ENCODE measurements at regions not wholly inside any gene's neighbourhood (a gene's known extent, or its start where the extent isn't known, plus 50 kb on each side); places are given as distances from the start of the nearest gene placed in this dataset.

- DNase-seq: no peak
These were observed 75.3 kb upstream of the TNRC6C start for GRCh38 chr17:77883213-77883650.

DNA sequence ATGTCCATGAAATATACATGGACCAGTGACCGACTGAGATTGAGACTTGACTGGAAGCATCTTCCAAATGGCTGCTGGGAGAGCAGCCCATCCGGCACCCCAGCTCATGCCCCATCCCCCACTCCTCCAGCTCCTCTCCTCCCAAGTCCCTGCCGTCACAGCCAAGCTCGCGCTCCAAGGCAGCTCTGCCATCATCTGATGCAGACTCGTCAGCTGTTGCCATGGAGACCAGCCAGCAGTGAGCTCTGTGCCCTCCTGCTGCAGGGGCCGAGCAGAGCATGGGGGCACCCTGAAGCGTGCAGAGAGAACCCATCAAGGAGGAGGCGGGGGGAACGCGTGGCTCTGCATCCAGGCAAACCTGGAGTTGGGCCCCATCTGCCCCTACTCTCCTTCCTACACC is 74.5 kb upstream of the TNRC6C start:
- no peak for DNase-seq

GRCh38 chr17:77884967-77885641 is 73.4 kb upstream of the TNRC6C start:
- no peak for DNase-seq

GRCh38 chr17:77885678-77886386 is 72.7 kb upstream of the TNRC6C start:
- no peak for DNase-seq

DNA sequence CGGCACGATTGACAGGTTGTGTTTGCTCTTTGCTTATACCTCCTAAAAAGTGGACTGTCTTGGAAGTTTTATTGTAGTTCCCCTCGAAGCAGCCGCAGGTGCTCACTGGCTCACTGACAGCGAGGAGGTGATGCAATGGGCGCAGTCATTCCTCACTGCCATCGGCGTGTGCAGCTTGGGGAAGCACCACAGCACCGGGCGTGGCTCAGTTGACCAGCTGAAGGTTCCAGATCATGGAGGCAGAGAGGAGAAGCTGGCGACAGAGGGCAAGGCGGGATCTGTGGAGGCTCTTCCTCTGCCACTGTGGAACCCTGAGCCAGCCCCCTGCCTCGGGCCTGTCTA is 72.1 kb upstream of the TNRC6C start:
- peak in 1 of 2 donors; percentile 16 for DNase-seq

- no peak for DNase-seq
These were observed 71.4 kb upstream of the TNRC6C start for GRCh38 chr17:77887110-77887463.

DNA sequence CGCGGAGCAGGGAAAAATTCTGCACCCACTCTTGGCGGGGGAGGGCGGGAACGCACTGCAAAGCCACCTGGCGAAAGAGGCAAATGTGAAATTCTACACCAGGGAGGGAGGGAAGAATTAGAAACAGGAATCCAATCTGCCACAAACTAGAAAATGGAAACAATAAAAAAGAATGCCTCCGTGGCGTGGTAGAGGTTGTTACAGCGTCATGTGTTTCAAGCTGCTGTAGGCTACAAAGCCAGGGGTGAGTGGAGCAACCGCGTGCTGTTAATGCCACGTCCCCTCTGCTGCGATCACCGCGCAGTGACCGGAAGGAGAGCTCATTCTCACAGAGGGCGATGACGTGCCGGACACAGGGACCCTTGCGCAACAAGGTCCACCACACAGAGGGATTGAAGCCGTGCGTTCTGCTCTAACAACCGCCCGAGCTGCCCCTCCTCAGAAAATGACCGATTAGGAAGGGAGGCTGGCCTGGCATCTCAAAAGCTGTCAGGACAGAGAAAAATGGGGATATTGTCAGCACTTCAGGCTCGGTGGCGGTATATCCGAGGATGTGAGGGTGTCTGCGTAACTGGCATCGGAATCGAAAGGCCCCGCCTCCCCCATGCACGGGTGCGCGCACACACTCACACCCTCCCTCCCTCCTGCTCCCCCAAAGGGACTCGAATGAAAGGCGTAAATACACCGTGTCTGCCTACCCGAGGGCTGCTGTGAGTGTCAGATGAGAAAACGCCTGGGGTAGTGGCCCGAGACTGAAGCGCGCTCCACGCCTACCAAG is 70.8 kb upstream of the TNRC6C start:
- DNase-seq: peak; percentile 10 to 63

GRCh38 chr17:77888242-77889134 is 70.0 kb upstream of the TNRC6C start:
- DNase-seq: no peak

DNA sequence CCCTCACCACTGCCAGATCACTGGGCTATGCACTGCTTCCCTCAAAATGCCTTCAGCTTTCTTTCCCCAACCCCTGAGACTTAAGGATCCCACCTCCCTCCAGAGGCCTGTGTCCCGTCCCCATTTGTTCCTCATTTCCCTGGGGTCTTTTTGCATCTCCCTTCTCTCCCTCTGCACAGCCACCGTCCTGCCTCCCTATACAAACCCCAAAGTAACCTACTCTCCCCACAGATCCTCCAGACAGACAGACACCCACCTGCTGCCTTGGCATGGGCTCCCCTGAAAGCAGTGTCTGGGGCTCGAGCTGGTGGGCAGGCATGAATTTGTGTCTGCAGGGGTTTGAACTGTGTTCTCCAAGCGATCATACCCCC is 69.4 kb upstream of the TNRC6C start:
- DNase-seq: no peak

- no peak for DNase-seq
These were observed 68.4 kb upstream of the TNRC6C start for GRCh38 chr17:77889866-77890760.

DNA sequence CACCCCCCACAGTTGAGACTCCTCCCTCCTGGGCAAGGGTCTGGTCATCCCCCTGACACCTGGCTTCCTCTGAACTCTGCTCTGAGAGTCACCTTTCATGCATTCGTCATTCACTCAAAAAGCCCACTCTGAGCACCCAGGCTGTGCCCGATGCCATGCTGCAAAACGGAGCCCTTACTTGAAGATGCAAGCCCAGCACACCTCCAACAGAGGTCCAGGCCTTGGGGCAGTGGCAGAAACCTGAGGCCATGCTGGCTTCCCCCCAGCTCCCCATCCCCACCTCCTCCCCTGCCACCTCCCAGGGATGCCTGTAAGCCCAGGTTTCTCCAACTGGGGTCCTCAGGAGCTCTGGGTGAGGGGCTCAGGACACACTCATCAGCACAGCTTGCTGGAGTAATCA is 67.7 kb upstream of the TNRC6C start:
- no peak for DNase-seq

DNA sequence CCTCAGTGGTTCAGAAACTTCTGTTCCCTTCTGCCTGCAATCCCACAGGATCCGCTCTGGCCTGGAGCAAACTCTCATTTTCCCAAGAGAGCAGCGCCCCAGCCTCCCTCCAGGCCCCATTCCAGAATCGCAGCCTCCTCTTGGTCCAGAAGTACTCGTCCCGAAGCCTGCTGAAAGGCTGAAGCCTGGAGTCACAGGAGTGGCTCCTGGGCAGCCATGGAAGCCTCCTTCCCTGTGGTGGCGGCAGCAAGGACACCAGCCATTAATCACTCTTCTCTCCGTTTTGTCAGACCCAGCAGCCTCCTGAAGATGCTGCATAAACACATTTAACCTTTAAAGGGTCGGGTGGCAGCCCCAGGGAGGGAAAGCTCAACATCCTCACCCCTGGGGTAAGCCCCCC is 66.9 kb upstream of the TNRC6C start:
- no peak for DNase-seq

DNA sequence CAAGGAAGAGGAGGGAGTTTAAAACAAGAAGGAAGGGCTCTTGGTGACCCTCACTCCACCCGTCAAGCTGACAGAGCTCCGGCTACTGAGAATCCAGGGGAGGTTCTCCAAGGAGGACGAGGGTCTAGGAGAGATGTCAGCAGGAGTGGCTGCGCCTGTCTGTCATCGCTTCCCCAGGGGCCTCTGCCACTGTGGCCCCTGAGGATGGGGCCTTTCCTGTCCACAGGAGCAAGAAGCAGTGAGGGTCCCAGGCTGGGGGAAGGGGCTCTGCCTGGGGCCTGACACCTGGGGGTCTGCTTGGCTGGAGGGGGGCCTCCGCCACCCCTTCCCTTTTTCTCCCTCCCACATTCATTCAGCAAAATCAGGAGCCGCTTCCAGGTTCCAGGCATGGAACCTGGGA is 66.5 kb upstream of the TNRC6C start:
- no peak for DNase-seq

DNA sequence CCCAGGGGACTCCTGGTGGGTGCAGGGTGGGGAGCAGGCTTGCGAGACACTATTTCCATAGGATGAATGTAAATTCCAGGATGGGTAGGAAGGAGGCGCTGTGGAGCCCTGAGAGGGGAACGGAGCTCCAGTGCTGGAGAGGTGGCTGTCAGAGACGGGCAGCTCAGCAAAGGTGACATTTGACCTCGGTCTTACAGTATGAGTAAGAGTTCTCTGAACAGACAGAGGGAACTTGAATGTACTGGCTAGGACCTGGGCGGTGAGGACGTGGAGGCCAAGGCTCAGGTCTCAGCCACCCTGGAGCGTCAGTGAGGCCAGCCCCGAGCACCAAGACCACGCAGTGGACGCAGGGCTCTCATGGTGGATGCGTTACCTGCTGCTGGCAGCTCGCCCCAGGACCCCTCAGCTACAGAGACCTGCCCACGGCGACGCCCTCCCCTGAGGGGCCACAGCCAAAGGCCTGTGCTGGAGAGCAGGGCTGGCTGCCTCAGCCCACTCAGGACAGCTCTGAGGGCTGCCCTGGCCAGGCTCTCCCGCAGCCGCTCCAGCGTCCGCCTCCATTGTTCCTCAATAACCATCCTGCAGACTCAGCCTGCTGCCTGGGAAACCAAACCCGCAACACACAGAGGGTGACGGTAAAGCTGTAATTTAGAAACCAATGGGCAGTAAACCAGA is 65.9 kb upstream of the TNRC6C start:
- DNase-seq: no peak

DNA sequence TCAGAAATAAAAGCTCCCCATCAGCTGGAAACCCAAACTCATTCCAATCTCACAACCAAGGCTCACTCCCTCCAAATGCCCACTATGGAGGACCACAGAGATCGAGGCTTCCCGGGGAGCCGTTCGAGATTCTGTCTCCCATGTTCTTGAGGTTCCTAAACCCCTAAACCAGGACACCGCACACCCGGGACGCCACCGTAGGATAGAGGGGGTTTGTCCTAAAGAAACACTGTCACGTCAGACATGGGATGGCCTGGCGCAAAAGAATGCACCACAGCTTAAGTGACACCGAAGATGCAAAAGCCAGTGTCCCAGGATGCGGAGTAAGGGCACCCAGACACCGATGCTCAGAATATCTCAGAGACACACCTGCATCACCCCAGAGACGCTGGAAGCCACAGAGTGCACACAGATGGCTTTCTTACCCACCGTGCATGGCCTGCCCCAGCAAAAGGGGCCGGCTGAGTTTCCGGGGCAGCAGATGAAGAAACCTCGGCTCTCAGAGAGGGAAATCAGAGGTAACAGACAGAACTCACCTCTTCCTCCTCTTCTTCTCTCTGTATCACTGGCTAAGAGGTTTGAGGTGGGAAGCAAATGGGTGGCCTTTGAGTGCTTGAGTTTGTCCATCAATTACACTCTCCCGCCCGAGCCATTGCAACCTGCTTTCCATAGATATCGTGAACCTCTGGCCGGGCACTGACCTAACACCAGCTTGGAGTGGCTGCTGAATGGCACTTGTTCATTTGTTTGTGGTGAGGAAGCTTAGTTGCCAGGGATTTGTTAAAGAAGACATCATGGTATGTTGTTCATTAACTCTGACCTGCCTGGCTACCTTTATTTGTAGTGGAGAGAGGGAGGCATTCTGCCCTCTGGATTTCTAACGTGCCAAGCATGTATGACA is 65.1 kb upstream of the TNRC6C start:
- DNase-seq: no peak

DNA sequence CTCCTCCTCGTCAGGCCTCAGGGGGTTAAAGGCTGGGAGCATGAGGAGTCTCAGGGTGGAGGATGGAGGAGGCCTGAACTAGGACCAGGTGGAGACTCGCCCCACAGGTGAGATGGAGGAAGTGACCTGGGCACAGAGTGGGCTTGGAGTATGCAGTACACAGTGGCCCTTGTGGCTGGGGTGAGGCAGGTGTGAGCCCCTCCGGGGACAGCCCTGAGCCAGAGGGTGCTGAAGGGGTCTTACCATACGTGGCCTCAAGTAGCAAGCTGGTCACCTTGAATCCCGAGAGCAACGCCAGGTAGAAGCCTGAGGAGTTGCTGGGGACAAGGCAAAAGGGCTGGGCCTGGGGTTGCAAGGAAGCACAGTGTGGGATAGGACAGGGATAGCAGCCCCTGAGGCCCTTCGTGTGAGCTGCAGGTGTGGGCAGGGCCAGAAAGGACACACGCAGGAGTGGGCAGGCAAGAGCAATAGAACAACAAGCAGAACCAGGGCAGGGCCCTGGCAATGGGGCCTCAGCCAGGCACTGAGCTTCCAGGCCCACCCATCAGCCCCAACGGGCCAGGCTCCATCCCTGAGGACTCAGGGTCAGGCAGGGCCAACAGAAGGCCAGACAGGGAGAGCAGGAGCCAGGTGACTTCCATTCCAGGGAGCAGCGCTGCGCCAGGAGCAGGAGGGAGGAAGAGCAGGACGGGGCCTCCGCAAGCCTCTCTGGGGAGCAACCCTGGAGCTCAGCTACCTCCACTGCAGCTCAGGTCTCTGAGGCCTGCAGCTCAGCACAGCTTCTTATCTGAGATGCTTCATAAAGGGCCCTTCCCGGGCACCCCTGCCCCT is 64.2 kb upstream of the TNRC6C start:
- no peak for DNase-seq

- no peak for DNase-seq
These were observed 60.7 kb upstream of the TNRC6C start for GRCh38 chr17:77897741-77898301.

- no peak for DNase-seq
These were observed 59.7 kb upstream of the TNRC6C start for GRCh38 chr17:77898521-77899434.

Measured in bone marrow (tissue), 2 donors.